Esophagus muscularis mucosa (tissue), 4 donors: ENCODE measurements at regions not wholly inside any gene's neighbourhood (a gene's known extent, or its start where the extent isn't known, plus 50 kb on each side); places are given as distances from the start of the nearest gene placed in this dataset.
"Not testable (repeated sequence)": the region's sequence is repeated elsewhere in the genome, so short reads cannot be mapped to it uniquely, and the experiment has no call there.

Source experiments
- EP300 ChIP-seq: sonication (generic); formaldehyde crosslinking; IDR thresholded peaks from one replicate; pipeline ENCODE4 v1.6.1; 2017; ENCODE audit warnings: antibody characterized with exemption
- POLR2A ChIP-seq: fragments of 450-650 bp; IDR thresholded peaks from one replicate; pipeline ENCODE4 v1.6.1; 2017; ENCODE audit warnings: antibody characterized with exemption, moderate library complexity, mild to moderate bottlenecking, low read depth
- POLR2AphosphoS5 ChIP-seq, 2 donors: sonication (generic); formaldehyde crosslinking; IDR thresholded peaks; one replicate each; pipeline ENCODE4 v1.6.1; 2017; ENCODE audit warnings: antibody characterized with exemption in 2 of 2
- TF ChIP-seq, protein P1 (sequence below), 3 experiments: fragments of 200-600 bp in 2 of 3; fragments of 450-650 bp in 1 of 3; sonication (generic) in 2 of 3; IDR thresholded peaks; one replicate each; pipeline ENCODE4 v1.5.1; 2017 to 2019; ENCODE audit warnings: antibody characterized with exemption in 3 of 3, mild to moderate bottlenecking in 2 of 3, moderate library complexity in 1 of 3

DNA sequence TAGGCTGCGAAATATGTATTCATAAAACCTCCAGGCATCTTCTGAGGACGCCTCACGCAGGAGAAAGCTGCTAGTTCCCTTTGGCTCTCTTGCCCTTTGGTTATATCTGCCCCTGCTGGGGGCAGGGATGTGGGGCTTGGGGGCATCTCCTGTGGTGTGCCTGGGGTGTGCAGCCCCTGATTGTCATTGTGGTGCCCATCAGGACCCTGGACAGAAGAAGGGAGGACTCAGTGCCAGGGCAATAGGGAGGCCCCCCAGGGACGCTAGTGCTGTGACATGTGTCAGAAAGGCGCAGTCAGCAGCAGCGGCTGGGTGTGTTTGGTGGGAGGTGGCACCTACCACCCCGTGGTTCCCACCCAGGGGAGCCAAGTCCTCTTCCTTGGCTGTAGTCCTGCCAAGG, 102.5 kb upstream of the PZP start:
- TF ChIP-seq, protein P1, sequence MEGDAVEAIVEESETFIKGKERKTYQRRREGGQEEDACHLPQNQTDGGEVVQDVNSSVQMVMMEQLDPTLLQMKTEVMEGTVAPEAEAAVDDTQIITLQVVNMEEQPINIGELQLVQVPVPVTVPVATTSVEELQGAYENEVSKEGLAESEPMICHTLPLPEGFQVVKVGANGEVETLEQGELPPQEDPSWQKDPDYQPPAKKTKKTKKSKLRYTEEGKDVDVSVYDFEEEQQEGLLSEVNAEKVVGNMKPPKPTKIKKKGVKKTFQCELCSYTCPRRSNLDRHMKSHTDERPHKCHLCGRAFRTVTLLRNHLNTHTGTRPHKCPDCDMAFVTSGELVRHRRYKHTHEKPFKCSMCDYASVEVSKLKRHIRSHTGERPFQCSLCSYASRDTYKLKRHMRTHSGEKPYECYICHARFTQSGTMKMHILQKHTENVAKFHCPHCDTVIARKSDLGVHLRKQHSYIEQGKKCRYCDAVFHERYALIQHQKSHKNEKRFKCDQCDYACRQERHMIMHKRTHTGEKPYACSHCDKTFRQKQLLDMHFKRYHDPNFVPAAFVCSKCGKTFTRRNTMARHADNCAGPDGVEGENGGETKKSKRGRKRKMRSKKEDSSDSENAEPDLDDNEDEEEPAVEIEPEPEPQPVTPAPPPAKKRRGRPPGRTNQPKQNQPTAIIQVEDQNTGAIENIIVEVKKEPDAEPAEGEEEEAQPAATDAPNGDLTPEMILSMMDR (IDR thresholded peaks at IDR 0.05) = not testable (repeated sequence)
- not testable (repeated sequence) for TF ChIP-seq POLR2A; POLR2AphosphoS5 (IDR thresholded peaks at IDR 0.05); EP300
